ENCODE measurements at regions not wholly inside any gene's neighbourhood (a gene's known extent, or its start where the extent isn't known, plus 50 kb on each side); places are given as distances from the start of the nearest gene placed in this dataset.

GRCh38 chr9:129408535-129409215 lies 212.2 kb downstream of the C9orf50 start:
- H3K4me3 ChIP-seq (ENCODE audit: low read depth in 1 of 5, low read length in 5 of 5), result no peak overlapping the region
- H3K9ac ChIP-seq (ENCODE audit: low read length in 5 of 5), result no peak overlapping the region
- H3K36me3 ChIP-seq (ENCODE audit: control insufficient read depth in 5 of 5, insufficient read depth in 5 of 5, low read length in 5 of 5), result no peaks in the 10 kb centered on the region
- H3K27me3 ChIP-seq (ENCODE audit: control insufficient read depth in 5 of 5, insufficient read depth in 4 of 5, low read length in 5 of 5), result peaks cover 0 to 9% (median 4%) of the 10 kb centered on the region in 5 donors
- H3K9me3 ChIP-seq (ENCODE audit: control insufficient read depth in 5 of 5, low read length in 5 of 5), result no peaks in the 10 kb centered on the region
- peaks cover 0 to 18% (median 6%) of the 10 kb centered on the region in 5 donors for H3K4me1 ChIP-seq (ENCODE audit: control insufficient read depth in 5 of 5, insufficient read depth in 5 of 5, low read length in 5 of 5)
- H3K27ac ChIP-seq (ENCODE audit: low read depth, low read length), result no peak overlapping the region

GRCh38 chr9:129407905-129408452 lies 212.9 kb downstream of the C9orf50 start:
- Histone ChIP-seq H3K36me3 (ENCODE audit: control insufficient read depth in 5 of 5, insufficient read depth in 5 of 5, low read length in 5 of 5) (no peaks in the 10 kb centered on the region), H3K27ac (ENCODE audit: low read depth, low read length) (no peak overlapping the region)

GRCh38 chr9:129406278-129407225 lies 214.3 kb downstream of the C9orf50 start:
- peaks cover 0 to 10% (median 4%) of the 10 kb centered on the region in 5 donors for H3K27me3 ChIP-seq (ENCODE audit: control insufficient read depth in 5 of 5, insufficient read depth in 4 of 5, low read length in 5 of 5)
- H3K9ac ChIP-seq (ENCODE audit: low read length in 5 of 5), result no peak overlapping the region
- no peak overlapping the region for H3K27ac ChIP-seq (ENCODE audit: low read depth, low read length)
- no peak overlapping the region for H3K4me3 ChIP-seq (ENCODE audit: low read depth in 1 of 5, low read length in 5 of 5)
- H3K9me3 ChIP-seq (ENCODE audit: control insufficient read depth in 5 of 5, low read length in 5 of 5), result no peaks in the 10 kb centered on the region
- no peaks in the 10 kb centered on the region for H3K36me3 ChIP-seq (ENCODE audit: control insufficient read depth in 5 of 5, insufficient read depth in 5 of 5, low read length in 5 of 5)
- peaks cover 0 to 15% (median 5%) of the 10 kb centered on the region in 5 donors for H3K4me1 ChIP-seq (ENCODE audit: control insufficient read depth in 5 of 5, insufficient read depth in 5 of 5, low read length in 5 of 5)

More at GRCh38 chr9:129407905-129408452, 212.9 kb downstream of the C9orf50 start:
- H3K9ac ChIP-seq (ENCODE audit: low read length in 5 of 5), result no peak overlapping the region
- no peaks in the 10 kb centered on the region for H3K9me3 ChIP-seq (ENCODE audit: control insufficient read depth in 5 of 5, low read length in 5 of 5)
- H3K27me3 ChIP-seq (ENCODE audit: control insufficient read depth in 5 of 5, insufficient read depth in 4 of 5, low read length in 5 of 5), result peaks cover 0 to 10% (median 4%) of the 10 kb centered on the region in 5 donors
- H3K4me3 ChIP-seq (ENCODE audit: low read depth in 1 of 5, low read length in 5 of 5), result no peak overlapping the region
- peaks cover 0 to 19% (median 7%) of the 10 kb centered on the region in 5 donors for H3K4me1 ChIP-seq (ENCODE audit: control insufficient read depth in 5 of 5, insufficient read depth in 5 of 5, low read length in 5 of 5)

- Histone ChIP-seq H3K9me3 (ENCODE audit: control insufficient read depth in 5 of 5, low read length in 5 of 5) (no peaks in the 10 kb centered on the region), H3K9ac (ENCODE audit: low read length in 5 of 5) (no peak overlapping the region), H3K4me1 (ENCODE audit: control insufficient read depth in 5 of 5, insufficient read depth in 5 of 5, low read length in 5 of 5) (peaks cover 0 to 13% (median 5%) of the 10 kb centered on the region in 5 donors), H3K27ac (ENCODE audit: low read depth, low read length) (no peak overlapping the region), H3K4me3 (ENCODE audit: low read depth in 1 of 5, low read length in 5 of 5) (no peak overlapping the region), H3K27me3 (ENCODE audit: control insufficient read depth in 5 of 5, insufficient read depth in 4 of 5, low read length in 5 of 5) (peaks cover 0 to 10% (median 4%) of the 10 kb centered on the region in 5 donors), H3K36me3 (ENCODE audit: control insufficient read depth in 5 of 5, insufficient read depth in 5 of 5, low read length in 5 of 5) (no peaks in the 10 kb centered on the region)
Observed at GRCh38 chr9:129405827-129406213, 215.1 kb downstream of the C9orf50 start.

GRCh38 chr9:129405089-129405826 lies 215.6 kb downstream of the C9orf50 start:
- Histone ChIP-seq H3K27ac (ENCODE audit: low read depth, low read length) (no peak overlapping the region), H3K4me3 (ENCODE audit: low read depth in 1 of 5, low read length in 5 of 5) (no peak overlapping the region), H3K27me3 (ENCODE audit: control insufficient read depth in 5 of 5, insufficient read depth in 4 of 5, low read length in 5 of 5) (peaks cover 0 to 10% (median 4%) of the 10 kb centered on the region in 5 donors), H3K36me3 (ENCODE audit: control insufficient read depth in 5 of 5, insufficient read depth in 5 of 5, low read length in 5 of 5) (no peaks in the 10 kb centered on the region), H3K9me3 (ENCODE audit: control insufficient read depth in 5 of 5, low read length in 5 of 5) (no peaks in the 10 kb centered on the region), H3K9ac (ENCODE audit: low read length in 5 of 5) (no peak overlapping the region), H3K4me1 (ENCODE audit: control insufficient read depth in 5 of 5, insufficient read depth in 5 of 5, low read length in 5 of 5) (peaks cover 0 to 13% (median 5%) of the 10 kb centered on the region in 5 donors)

DNA sequence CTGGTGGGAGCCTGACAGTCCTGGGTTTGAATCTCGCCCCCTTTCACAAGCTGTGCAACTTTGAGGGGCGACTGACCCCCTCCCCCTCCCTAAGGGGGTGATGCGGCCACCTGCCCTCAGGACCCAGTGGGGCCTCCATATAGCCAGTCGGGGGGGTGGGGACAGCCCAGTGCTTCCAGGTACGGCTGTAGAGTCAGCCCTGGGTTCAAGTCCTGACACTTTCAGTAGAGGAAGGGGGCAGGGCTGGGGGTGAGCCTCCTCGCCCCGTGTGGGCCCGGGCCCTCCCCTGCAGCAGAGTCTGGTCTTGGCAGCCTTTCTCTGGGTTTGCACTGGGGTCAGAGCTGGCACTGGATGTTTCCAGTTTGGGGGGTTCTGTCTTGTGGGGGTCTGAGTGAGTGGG lies 216.3 kb downstream of the C9orf50 start:
- peaks cover 0 to 17% (median 7%) of the 10 kb centered on the region in 5 donors for H3K4me1 ChIP-seq (ENCODE audit: control insufficient read depth in 5 of 5, insufficient read depth in 5 of 5, low read length in 5 of 5)
- no peak overlapping the region for H3K27ac ChIP-seq (ENCODE audit: low read depth, low read length)
- no peaks in the 10 kb centered on the region for H3K36me3 ChIP-seq (ENCODE audit: control insufficient read depth in 5 of 5, insufficient read depth in 5 of 5, low read length in 5 of 5)
- H3K27me3 ChIP-seq (ENCODE audit: control insufficient read depth in 5 of 5, insufficient read depth in 4 of 5, low read length in 5 of 5), result peaks cover 0 to 10% (median 4%) of the 10 kb centered on the region in 5 donors
- H3K4me3 ChIP-seq (ENCODE audit: low read depth in 1 of 5, low read length in 5 of 5), result no peak overlapping the region
- no peaks in the 10 kb centered on the region for H3K9me3 ChIP-seq (ENCODE audit: control insufficient read depth in 5 of 5, low read length in 5 of 5)
- H3K9ac ChIP-seq (ENCODE audit: low read length in 5 of 5), result no peak overlapping the region

DNA sequence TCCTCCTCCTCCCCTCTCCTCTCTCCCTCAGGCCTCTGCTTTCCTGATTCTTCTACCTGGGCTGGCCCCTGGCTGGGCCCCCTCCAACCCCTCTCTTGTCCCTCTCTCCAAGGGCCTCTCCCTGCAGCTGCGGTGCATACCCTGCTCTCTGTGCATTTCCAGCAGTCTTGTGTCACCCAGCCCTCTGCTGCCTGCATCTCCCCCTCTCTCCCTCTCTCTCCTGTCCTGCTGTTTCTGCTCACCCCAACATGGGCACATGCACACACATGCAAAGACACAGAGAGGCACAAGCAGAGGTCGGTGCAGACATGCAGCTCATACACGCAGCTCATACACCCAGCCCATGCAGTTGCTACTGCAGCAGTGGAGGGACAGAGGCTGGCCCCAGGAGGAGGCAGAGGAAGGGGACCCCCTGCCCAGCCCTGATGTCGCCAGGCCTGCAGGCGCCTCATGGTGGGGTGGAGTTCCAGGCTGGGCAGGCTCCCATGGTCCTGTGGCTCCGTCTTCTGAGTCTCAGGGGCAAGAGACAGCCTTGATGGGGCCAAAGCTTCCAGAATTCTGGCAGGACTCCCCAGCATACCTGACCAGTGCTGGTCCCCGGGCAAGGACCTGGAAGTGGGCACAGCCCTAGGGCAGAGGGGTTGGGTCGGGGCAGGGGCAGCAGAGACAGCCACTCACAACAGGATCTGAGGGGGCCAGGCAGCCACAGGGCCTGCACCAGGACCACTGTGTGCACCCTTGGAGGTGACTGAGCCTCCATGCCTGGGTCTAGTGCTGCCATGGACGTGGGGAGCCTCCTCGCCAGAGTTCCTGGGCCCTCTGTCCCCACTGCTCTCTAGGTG lies 216.9 kb downstream of the C9orf50 start:
- Histone ChIP-seq H3K9me3 (ENCODE audit: control insufficient read depth in 5 of 5, low read length in 5 of 5) (no peaks in the 10 kb centered on the region), H3K27ac (ENCODE audit: low read depth, low read length) (no peak overlapping the region), H3K36me3 (ENCODE audit: control insufficient read depth in 5 of 5, insufficient read depth in 5 of 5, low read length in 5 of 5) (no peaks in the 10 kb centered on the region), H3K9ac (ENCODE audit: low read length in 5 of 5) (no peak overlapping the region), H3K27me3 (ENCODE audit: control insufficient read depth in 5 of 5, insufficient read depth in 4 of 5, low read length in 5 of 5) (peaks cover 0 to 10% (median 4%) of the 10 kb centered on the region in 5 donors), H3K4me3 (ENCODE audit: low read depth in 1 of 5, low read length in 5 of 5) (no peak overlapping the region), H3K4me1 (ENCODE audit: control insufficient read depth in 5 of 5, insufficient read depth in 5 of 5, low read length in 5 of 5) (peaks cover 0 to 23% (median 7%) of the 10 kb centered on the region in 5 donors)

- peaks cover 0 to 10% (median 4%) of the 10 kb centered on the region in 5 donors for H3K27me3 ChIP-seq (ENCODE audit: control insufficient read depth in 5 of 5, insufficient read depth in 4 of 5, low read length in 5 of 5)
- no peaks in the 10 kb centered on the region for H3K9me3 ChIP-seq (ENCODE audit: control insufficient read depth in 5 of 5, low read length in 5 of 5)
- no peak overlapping the region for H3K9ac ChIP-seq (ENCODE audit: low read length in 5 of 5)
- H3K4me1 ChIP-seq (ENCODE audit: control insufficient read depth in 5 of 5, insufficient read depth in 5 of 5, low read length in 5 of 5), result peaks cover 0 to 23% (median 7%) of the 10 kb centered on the region in 5 donors
- no peak overlapping the region for H3K27ac ChIP-seq (ENCODE audit: low read depth, low read length)
- H3K36me3 ChIP-seq (ENCODE audit: control insufficient read depth in 5 of 5, insufficient read depth in 5 of 5, low read length in 5 of 5), result no peaks in the 10 kb centered on the region
- H3K4me3 ChIP-seq (ENCODE audit: low read depth in 1 of 5, low read length in 5 of 5), result no peak overlapping the region
Observed at GRCh38 chr9:129402931-129403778, 217.7 kb downstream of the C9orf50 start.
